Head of caudate nucleus (tissue), 42 donors: ENCODE measurements at regions not wholly inside any gene's neighbourhood (a gene's known extent, or its start where the extent isn't known, plus 50 kb on each side); places are given as distances from the start of the nearest gene placed in this dataset.
"Not testable (repeated sequence)": the region's sequence is repeated elsewhere in the genome, so short reads cannot be mapped to it uniquely, and the experiment has no call there.

Experiments
- DNase-seq, 42 donors: peaks; one replicate each; pipeline versions ENCODE4 v3.0.0 to v3.0.0-alpha.2; 2020 to 2021; ENCODE audit warnings: mixed read lengths in 7 of 42
- intact Hi-C: fragments of 100-400 bp; cut with DNase I; formaldehyde crosslinking; loops from one replicate; pipeline ENCODE4 v1.15.0; 2022

GRCh38 chr4:155592938-155593297, 73.7 kb upstream of the GUCY1A1 start:
- intact Hi-C loops: no loop called here
- DNase-seq: no peak

DNA sequence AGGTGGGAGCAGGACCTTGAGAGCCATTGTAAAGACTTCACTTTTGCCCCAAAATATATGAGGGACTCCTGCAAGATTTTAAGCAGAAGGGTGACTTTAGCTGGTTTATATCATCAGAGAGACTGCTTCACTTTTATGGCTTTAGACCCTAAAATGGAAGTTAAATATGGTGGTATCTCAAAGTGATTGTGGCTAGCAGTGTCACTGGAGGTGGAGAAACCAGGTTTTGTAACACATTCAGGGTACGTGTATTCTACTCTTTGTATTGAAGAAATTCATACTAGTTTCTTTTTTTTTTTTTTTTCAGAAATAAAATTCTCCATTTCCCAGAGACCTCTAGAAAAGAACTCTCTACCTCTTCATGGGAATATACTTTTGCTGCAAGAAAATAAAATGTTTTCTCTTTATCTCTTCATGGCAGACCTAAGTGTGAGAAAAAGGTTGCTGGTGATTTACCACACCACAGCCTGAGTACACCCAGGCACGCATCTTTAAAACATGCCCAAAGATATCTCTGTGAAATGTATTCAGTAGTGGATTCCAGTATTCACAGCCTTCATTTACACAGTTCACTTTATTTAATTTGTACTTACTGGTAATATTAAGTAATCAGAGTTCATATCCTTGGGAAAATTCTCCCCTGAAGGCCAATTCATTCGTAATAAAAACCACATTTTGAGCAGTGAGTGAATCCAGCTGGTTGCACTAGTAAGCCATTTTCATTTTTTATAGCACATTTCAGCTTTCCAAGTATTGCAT, 74.3 kb upstream of the GUCY1A1 start:
- intact Hi-C loops: no loop called here
- DNase-seq: no peak

DNA sequence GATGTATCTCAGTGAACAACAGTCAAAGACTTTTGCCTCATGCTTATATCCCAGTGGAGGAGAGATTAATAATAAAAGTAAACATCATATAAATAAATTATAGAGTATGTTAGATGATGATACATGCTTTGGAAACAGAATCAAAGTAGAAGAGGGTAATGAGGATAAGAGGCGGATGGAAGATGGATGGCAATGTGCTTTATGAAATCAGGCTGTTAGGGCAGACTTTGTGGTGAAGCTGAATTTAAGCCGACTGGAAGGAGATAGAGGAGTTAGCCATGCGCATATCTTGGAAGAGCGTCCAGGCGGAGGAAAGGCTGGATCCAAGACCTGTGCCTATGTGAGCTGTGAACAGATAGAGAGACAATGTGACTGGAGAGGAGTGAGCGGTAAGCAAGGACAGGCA, 74.9 kb upstream of the GUCY1A1 start:
- no peak for DNase-seq
- intact Hi-C loops: no loop called here

DNA sequence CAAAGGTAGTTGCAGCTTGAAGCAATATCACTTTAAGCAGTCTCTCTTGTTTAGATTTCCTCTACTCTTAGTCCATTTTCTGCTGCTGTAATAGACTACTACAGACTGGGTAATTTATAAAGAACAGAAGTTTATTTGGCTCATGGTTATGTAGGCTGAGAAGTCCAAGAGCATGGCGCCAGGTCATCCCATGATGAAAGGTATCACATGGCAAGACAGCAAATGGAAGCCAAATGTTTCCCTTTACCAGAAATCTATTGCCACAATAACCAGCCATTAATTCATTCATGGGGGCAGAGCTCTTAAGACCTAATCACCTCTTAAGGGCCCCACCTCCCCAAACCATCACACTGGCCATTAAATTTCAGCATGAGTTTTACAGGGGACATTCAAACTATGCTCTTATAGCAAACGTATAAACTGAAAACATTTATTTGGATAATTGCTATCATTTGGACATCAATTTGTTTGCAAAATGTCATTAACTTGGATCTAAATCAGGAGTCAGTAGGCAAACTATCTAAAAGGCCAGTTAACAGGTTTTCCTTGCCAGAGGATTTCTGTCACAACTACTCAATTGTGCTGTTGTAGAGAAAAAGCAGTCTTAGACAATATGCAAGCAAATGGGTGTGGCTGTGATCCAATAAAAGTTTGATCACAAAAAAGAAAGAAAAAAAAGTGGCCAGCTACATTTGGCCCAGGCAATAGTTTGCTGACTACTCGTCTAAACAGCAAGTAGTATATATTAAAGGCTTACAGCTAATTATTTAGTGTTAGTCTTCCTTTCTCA, 75.7 kb upstream of the GUCY1A1 start:
- intact Hi-C loops: no loop called here
- DNase-seq: no peak

- intact Hi-C loops: no loop called here
- no peak for DNase-seq
These were observed 78.2 kb upstream of the GUCY1A1 start for GRCh38 chr4:155588437-155588836.

- no peak for DNase-seq
- intact Hi-C loops: no loop called here
These were observed 78.9 kb upstream of the GUCY1A1 start for GRCh38 chr4:155587766-155588165.

DNA sequence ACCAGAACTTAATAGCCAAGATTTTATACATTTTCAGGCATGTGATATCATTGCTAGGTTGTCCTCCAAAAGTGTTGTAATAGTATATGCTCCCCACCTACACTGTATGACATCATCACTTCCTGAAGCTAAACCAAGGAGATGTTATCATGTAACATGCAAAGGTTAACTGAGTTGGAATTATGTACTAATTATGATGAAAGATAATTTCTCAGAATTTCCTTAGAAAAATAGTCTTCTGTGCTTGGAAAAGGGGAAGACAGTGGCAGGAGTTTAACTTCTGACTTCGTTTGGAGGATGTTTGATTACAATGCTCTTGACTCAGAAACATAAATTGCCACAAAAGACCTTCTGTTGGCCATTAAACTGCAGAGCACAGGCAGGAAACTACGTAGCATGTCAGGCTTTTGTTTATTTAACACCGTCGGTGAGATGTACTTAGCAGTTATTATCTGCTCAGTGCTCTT, 83.6 kb upstream of the GUCY1A1 start:
- intact Hi-C loops: no loop called here
- DNase-seq: no peak

DNA sequence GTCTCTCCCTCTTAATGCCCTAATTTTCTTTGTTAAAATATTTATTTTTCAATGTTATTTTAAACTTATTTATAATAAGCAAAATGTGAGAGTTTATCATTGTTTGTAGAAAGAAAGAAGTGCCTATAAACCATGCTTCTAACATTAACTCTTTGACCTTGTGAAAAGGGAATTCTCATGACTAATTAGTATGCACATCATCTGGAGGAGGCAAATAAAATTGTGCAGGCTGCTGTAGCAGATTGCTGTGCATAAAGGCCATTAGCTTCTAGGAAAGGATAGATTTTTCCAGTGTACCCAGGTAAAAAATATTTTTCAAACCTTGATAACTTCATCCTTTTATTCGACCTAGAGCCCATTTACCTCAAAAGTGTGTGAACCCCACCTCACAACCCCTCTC, 84.6 kb upstream of the GUCY1A1 start:
- intact Hi-C loops: no loop called here
- DNase-seq: no peak

- DNase-seq: no peak
- intact Hi-C loops: no loop called here
These were observed 87.8 kb upstream of the GUCY1A1 start for GRCh38 chr4:155578726-155579370.

GRCh38 chr4:155578219-155578618, 88.4 kb upstream of the GUCY1A1 start:
- intact Hi-C loops: no loop called here
- DNase-seq: no peak

- intact Hi-C loops, DNase-seq: not testable (repeated sequence)
These were observed 92.3 kb upstream of the GUCY1A1 start for GRCh38 chr4:155574329-155574728.

GRCh38 chr4:155573126-155573525, 93.5 kb upstream of the GUCY1A1 start:
- intact Hi-C loops: no loop called here
- no peak for DNase-seq

DNA sequence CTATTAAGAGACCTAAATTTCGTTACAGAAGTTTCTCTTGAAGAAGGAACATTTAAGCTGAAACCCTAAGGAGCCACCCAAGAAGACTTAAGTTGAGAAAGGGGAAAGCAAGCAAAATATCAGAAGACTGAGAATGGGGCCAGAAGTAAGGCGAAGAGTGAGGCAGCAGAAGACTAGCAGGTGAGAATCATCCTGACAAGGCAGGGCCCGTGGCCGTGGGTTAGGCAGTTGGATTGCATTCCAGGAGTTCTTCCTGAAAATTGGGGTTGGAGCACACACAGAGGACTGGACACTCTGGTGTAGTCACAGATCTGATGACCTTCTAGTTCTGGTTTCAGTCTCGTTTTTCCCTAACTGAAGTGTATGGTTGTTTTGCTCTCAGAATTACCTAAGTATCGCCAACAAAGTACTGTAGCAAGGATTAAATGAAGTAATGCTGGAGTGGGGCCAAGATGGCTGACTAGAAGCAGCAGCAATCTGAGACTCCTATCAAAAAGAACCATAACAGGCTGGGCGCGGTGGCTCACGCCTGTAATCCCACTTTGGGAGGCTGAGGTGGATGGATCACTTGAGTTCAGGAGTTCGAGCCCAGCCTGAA, 94.4 kb upstream of the GUCY1A1 start:
- intact Hi-C loops: no loop called here

DNA sequence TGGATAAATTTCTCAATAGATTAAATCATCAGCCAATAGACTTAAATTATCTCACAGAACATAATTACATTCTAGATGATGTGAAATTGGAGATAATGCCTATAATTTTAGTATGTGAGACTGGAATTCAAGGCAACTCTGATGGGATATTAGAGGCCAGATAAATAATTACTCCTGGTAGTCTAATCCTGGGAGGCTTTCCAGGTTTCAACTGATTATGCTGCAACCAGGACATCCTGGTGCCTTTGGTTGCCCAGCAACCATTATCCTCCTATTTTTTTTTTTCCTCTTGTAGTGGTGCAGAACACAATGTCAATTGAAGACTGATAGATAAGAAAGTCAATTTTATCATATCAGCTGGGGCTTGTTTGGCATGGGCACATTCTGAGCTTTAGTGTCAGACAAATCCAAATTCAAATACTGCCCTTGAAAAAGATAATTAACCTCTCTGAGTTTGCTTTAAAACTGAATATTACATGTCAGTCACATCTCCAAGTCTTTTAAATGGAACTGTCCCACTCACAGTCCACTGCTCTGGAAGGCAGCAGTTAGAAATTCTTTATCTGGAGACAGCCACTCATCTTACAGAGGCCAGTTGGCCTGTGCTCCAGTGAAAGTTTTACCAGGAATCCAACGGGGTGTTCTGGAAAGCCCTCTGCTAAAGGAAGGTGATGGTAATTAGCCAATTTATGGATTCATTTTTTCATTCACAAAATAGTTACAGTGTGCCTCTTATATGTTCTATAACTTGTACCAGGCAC, 95.3 kb upstream of the GUCY1A1 start:
- intact Hi-C loops: no loop called here
- no peak for DNase-seq

More for the DNA sequence above, 94.4 kb upstream of the GUCY1A1 start:
- no peak for DNase-seq

- intact Hi-C loops: no loop called here
These were observed 96.0 kb upstream of the GUCY1A1 start for GRCh38 chr4:155570661-155571060.

DNA sequence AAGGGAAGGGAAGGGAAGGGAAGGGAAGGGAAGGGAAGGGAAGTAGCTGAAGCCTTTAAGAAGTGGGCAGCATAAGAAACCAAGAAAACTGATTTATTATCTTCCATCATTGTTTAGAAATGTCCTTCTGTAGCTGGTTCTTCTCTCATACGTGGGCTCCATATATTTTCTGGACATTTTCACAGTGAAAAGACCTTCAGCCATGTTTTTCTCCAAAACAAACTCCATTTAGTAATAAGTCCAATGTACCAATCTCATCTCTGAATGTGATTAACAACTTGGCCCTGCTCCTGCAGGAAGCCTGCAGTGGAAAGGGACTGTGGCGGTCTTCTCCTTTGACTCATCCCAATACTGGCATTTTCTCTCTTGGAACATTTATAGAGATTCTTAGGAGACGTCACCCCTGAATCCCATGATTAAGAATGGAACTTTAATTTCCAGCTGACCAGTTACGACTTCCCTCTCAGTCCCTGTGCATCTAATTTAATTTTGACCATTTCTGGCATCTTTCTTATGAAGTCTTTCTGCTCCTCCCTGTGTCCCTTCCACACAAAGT, 96.6 kb upstream of the GUCY1A1 start:
- DNase-seq: no peak
- intact Hi-C loops: no loop called here

More at GRCh38 chr4:155570661-155571060, 96.0 kb upstream of the GUCY1A1 start:
- no peak for DNase-seq

DNA sequence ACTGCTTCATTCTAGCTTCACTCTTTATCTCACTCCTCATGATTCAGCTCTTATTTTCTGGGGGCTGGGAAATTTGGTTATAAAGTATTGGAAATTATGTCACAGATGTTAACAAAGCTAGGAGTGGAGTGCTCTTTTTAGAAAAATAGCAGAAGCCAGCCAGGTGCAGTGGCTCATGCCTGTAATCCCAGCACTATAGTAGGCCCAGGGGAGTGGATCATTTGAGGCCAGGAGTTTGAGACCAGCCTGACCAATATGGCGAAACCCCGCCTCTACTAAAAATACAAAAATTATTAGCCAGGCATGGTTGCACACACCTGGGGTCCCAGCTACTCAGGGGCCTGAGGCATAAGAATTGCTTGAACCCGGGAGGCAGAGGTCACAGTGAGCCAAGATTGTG, 97.2 kb upstream of the GUCY1A1 start:
- intact Hi-C loops: no loop called here
- no peak for DNase-seq

GRCh38 chr4:155568641-155569220, 97.9 kb upstream of the GUCY1A1 start:
- intact Hi-C loops: no loop called here
- DNase-seq: no peak
